ENCODE measurements at regions not wholly inside any gene's neighbourhood (a gene's known extent, or its start where the extent isn't known, plus 50 kb on each side); places are given as distances from the start of the nearest gene placed in this dataset.

DNA sequence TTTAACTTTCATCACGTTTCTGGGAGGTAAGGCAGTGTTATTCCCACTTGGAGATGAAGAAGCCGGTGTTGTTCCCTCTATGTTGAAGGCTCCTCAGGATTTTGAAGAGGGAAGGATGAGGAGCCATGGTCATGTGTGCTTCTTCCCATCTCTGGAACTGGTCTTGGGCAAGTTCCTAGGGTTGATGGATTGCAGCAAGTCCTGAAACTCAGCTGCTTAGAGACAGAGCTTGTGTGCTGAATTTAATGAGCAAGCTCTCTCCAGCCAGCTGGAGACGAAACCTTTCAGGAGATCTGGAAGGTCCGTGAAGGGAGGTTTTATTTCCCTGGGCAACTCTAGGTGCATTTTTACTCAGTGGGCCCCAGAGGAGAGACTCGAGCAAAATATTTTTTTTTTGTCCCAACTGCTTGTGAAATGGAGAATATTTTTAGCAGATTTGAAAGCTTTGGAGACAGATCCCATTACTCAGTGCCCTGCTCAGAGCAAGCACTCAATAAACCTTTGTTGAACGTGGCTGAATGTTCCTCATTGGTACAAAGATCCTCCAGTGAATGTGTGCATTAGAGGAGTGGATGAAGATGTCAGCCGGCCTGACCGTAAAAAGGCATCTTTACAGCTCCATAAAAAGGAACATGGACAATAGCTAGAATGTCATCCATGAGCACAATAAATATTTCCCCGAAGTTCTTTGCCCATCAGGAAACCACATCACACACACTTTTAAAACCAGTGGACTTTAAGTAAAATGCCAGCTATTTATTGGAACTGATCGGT, 55.6 kb upstream of the RGMA start:
- DNase-seq (ENCODE audit: low read depth in 1 of 2, low spot score in 1 of 2), result no peak

DNA sequence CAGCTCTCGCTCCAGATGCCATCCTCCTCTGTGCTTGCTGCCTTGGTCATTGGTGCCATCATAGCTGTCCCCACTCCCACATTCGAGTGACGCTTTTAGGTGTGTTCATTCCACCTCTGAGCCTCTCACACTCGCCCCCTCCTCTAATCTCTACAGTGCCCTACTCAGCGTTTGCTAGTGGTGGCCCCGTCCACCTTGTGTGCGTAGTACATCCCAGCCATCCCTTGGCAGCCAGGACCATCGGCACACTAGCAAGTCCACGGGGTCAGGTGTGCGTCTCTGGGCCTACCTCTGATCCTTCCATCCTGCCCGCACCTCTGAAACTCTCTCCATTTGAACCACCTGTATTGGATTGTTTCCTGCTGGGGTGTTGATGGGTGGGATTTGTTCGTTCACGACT, 54.2 kb upstream of the RGMA start:
- no peak for DNase-seq (ENCODE audit: low read depth in 1 of 2, low spot score in 1 of 2)

GRCh38 chr15:93141371-93141794, 52.4 kb upstream of the RGMA start:
- no peak for DNase-seq (ENCODE audit: low read depth in 1 of 2, low spot score in 1 of 2)

GRCh38 chr15:93139436-93139835, 50.4 kb upstream of the RGMA start:
- DNase-seq (ENCODE audit: low read depth in 1 of 2, low spot score in 1 of 2), result no peak

- DNase-seq (ENCODE audit: low read depth in 1 of 2, low spot score in 1 of 2), result no peak
Observed at GRCh38 chr15:93138681-93139250, 49.8 kb upstream of the RGMA start.

Data from stimulated activated CD4-positive, alpha-beta T cell treated with anti-CD3 and anti-CD28 coated beads, Interleukin-15, amount 100 ng/mL, for 1 hour (primary cell).